ENCODE measurements at regions not wholly inside any gene's neighbourhood (a gene's known extent, or its start where the extent isn't known, plus 50 kb on each side); places are given as distances from the start of the nearest gene placed in this dataset.

GRCh38 chr1:25026304-25026703 is 96.2 kb upstream of the RUNX3 start:
- TF ChIP-seq POLR2AphosphoS5 (IDR thresholded peaks at IDR 0.05) (no peak), EP300 (IDR thresholded peaks at IDR 0.05) (no peak), CTCF (IDR thresholded peaks at IDR 0.05) (no peak), POLR2A (IDR thresholded peaks at IDR 0.05; ENCODE audit: low read depth) (no peak)
